Nephron progenitor cell (in vitro differentiated cells): ENCODE measurements at regions not wholly inside any gene's neighbourhood (a gene's known extent, or its start where the extent isn't known, plus 50 kb on each side); places are given as distances from the start of the nearest gene placed in this dataset.

ENCODE experiments used
- DNase-seq: peaks from one replicate; pipeline ENCODE4 v3.0.0; 2021
- H3K27ac Mint-ChIP-seq: 2 replicates; pipeline ENCODE4 v1.8.0; 2021; ENCODE audit warnings: mild to moderate bottlenecking, moderate library complexity, mixed read lengths
- H3K27me3 Mint-ChIP-seq: 2 replicates; pipeline ENCODE4 v1.8.0; 2021; ENCODE audit warnings: mild to moderate bottlenecking, low read depth, mixed read lengths; ENCODE audit not compliant: poor library complexity
- H3K36me3 Mint-ChIP-seq: 2 replicates; pipeline ENCODE4 v1.8.0; 2021; ENCODE audit warnings: low read depth, mixed read lengths
- H3K4me1 Mint-ChIP-seq: 2 replicates; pipeline ENCODE4 v1.8.0; 2021; ENCODE audit warnings: mixed read lengths
- H3K4me3 Mint-ChIP-seq: 2 replicates; pipeline ENCODE4 v1.8.0; 2021; ENCODE audit warnings: mild to moderate bottlenecking, moderate library complexity, mixed read lengths
- H3K9me3 Mint-ChIP-seq: 2 replicates; pipeline ENCODE4 v1.8.0; 2021; ENCODE audit warnings: mild to moderate bottlenecking, moderate library complexity, mixed read lengths
- TF ChIP-seq, protein P1 (sequence below): fragments of 200-600 bp; sonication (generic); IDR thresholded peaks from 2 replicates; pipeline ENCODE4 v1.5.0; 2021; ENCODE audit warnings: antibody characterized with exemption

DNA sequence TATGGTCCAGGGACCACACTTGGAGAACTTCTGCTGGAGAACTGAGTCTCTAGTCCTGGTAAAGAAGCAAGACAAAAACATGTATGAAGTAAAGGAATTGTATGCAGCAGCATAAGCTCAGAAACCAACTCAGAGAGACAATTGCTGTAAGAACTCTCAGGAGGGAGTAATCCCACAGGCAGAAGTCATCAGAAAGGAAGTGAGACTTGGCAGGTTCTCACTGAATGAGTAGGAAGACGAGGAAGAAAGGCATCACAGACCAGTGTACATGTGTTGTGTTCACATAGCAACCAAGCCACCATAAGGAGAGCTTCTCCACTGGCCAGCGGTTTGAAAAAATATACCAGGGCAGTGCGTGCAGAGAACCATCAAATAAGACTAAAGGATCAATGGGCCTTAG is 57.9 kb upstream of the FST start:
- peak overlapping the region; percentile 9 for H3K27ac Mint-ChIP-seq
- no peaks in the 10 kb centered on the region for H3K27me3 Mint-ChIP-seq
- H3K4me1 Mint-ChIP-seq: peaks cover 45% of the 10 kb centered on the region
- no peaks in the 10 kb centered on the region for H3K36me3 Mint-ChIP-seq
- no peak for DNase-seq
- no peak overlapping the region for H3K4me3 Mint-ChIP-seq
- TF ChIP-seq, protein P1, sequence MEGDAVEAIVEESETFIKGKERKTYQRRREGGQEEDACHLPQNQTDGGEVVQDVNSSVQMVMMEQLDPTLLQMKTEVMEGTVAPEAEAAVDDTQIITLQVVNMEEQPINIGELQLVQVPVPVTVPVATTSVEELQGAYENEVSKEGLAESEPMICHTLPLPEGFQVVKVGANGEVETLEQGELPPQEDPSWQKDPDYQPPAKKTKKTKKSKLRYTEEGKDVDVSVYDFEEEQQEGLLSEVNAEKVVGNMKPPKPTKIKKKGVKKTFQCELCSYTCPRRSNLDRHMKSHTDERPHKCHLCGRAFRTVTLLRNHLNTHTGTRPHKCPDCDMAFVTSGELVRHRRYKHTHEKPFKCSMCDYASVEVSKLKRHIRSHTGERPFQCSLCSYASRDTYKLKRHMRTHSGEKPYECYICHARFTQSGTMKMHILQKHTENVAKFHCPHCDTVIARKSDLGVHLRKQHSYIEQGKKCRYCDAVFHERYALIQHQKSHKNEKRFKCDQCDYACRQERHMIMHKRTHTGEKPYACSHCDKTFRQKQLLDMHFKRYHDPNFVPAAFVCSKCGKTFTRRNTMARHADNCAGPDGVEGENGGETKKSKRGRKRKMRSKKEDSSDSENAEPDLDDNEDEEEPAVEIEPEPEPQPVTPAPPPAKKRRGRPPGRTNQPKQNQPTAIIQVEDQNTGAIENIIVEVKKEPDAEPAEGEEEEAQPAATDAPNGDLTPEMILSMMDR: no peak
- no peaks in the 10 kb centered on the region for H3K9me3 Mint-ChIP-seq

DNA sequence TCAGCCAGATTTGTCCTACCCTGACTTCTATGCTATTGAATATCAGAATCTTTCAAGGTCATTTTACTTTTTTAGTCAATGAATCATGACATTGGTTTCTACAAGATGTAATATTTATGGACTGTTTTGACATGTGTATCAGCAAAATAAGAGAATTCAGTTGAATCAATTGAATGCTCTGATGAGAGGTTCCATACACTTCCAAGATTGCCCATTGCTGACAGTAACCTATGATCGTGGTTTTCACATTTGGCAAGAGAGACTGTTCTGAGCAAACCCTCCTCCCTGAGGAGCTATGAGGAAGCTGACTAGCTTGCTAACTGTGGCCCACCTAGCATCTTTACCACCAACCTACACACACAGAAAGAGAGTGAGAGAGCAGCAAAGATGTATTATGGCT is 56.7 kb upstream of the FST start:
- DNase-seq: no peak
- H3K4me1 Mint-ChIP-seq: peaks cover 56% of the 10 kb centered on the region
- H3K27me3 Mint-ChIP-seq: no peaks in the 10 kb centered on the region
- H3K27ac Mint-ChIP-seq: no peak overlapping the region
- TF ChIP-seq, protein P1: no peak
- H3K9me3 Mint-ChIP-seq: no peaks in the 10 kb centered on the region
- no peaks in the 10 kb centered on the region for H3K36me3 Mint-ChIP-seq
- no peak overlapping the region for H3K4me3 Mint-ChIP-seq

DNA sequence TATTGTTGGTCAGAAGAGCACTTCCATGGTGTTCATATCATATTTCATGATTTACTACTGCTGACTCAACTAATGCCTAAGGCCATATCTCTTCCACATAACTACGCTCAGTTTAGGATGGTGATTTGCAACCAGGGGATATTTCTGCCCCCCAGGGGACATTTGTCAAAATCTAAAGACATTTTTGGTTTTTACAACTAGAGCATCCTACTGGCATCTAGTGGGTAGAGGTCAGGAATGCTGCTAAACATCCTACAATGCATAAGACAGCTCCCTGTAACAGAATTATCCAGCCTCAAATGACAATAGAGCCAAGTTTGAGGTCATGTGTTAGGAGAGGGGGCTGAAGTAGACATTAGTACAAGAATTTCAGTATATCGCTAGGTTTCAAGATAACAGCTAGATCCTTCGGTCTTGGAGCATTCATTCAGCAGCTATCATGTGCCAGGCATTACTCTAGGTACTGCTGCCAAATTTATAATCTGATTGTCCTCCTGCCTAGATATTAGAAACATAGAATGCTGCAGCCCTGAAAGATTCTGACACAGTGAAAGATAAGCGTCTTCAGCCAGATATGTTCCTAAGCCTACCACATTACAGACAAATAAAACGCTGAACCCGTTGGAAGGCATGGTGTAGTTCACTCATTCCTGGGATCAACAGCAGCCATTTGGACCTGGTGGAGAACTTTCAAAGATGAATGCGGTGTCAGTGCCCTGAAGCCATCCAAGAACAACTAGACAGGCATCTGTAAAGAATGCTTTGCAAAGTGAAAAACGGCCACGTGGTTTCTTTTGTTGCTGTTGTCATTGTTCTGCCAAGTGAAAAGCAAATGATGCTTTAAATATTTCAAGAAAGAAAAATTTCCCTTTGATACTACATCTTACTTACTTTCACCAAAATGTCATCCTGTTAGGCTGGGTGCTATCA is 55.5 kb upstream of the FST start:
- Mint-ChIP-seq H3K27ac (no peak overlapping the region), H3K4me1 (peaks cover 67% of the 10 kb centered on the region), H3K4me3 (no peak overlapping the region), H3K9me3 (no peaks in the 10 kb centered on the region), H3K27me3 (no peaks in the 10 kb centered on the region), H3K36me3 (no peaks in the 10 kb centered on the region)
- no peak for DNase-seq
- TF ChIP-seq, protein P1: no peak

GRCh38 chr5:53425687-53426511 is 54.5 kb upstream of the FST start:
- Mint-ChIP-seq H3K4me1 (peaks cover 75% of the 10 kb centered on the region), H3K9me3 (no peaks in the 10 kb centered on the region), H3K27me3 (no peaks in the 10 kb centered on the region), H3K27ac (peak overlapping the region; percentile 24), H3K4me3 (no peak overlapping the region), H3K36me3 (no peaks in the 10 kb centered on the region)
- peak; percentile 63 for DNase-seq
- TF ChIP-seq, protein P1: peak; percentile 52

DNA sequence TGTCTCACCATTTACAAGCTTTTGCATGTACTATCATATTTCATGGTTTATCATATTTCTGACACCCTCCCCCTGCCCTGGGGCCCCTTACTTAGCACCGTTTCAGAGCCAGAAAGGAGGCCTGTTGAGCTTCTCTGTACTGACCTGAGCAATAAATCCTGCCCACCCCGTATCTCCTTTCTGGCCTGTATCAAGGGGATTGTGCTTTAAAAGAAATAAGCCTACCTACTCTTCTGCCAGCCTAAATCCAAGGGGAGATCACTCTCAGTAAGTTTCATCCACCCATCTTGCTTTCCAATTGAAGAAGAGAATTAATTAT is 54.0 kb upstream of the FST start:
- no peaks in the 10 kb centered on the region for H3K9me3 Mint-ChIP-seq
- no peak overlapping the region for H3K4me3 Mint-ChIP-seq
- peaks cover 75% of the 10 kb centered on the region for H3K4me1 Mint-ChIP-seq
- H3K27me3 Mint-ChIP-seq: no peaks in the 10 kb centered on the region
- no peak for DNase-seq
- peak overlapping the region; percentile 75 for H3K27ac Mint-ChIP-seq
- TF ChIP-seq, protein P1: no peak
- no peaks in the 10 kb centered on the region for H3K36me3 Mint-ChIP-seq
